Anterior cingulate cortex (tissue), 58 donors: ENCODE measurements at regions not wholly inside any gene's neighbourhood (a gene's known extent, or its start where the extent isn't known, plus 50 kb on each side); places are given as distances from the start of the nearest gene placed in this dataset.
"Not testable (repeated sequence)": the region's sequence is repeated elsewhere in the genome, so short reads cannot be mapped to it uniquely, and the experiment has no call there.

Source experiments
- DNase-seq, 58 donors: peaks; one replicate each; lab custom pipeline; 2025; lab: John Stamatoyannopoulos, UW

DNA sequence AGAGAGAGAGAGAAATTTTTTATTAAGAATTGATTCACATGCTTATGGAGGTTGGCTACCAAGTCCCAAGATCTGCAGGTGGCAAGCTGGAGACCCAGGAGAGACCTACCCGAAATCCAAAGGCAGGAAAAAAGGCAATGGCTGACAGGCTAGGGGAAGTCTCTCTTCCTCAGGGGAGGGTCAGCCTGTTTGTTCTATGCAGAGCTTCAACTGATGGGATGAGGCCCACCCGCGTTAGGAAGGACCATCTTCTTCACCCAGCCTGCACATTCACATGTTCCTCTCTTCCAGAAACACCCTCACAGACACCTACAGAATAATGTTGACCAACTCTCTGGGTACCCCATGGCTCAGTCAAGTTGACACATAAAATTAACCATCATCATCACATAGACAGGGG lies 65.3 kb upstream of the SERP2 start:
- no peak for DNase-seq

DNA sequence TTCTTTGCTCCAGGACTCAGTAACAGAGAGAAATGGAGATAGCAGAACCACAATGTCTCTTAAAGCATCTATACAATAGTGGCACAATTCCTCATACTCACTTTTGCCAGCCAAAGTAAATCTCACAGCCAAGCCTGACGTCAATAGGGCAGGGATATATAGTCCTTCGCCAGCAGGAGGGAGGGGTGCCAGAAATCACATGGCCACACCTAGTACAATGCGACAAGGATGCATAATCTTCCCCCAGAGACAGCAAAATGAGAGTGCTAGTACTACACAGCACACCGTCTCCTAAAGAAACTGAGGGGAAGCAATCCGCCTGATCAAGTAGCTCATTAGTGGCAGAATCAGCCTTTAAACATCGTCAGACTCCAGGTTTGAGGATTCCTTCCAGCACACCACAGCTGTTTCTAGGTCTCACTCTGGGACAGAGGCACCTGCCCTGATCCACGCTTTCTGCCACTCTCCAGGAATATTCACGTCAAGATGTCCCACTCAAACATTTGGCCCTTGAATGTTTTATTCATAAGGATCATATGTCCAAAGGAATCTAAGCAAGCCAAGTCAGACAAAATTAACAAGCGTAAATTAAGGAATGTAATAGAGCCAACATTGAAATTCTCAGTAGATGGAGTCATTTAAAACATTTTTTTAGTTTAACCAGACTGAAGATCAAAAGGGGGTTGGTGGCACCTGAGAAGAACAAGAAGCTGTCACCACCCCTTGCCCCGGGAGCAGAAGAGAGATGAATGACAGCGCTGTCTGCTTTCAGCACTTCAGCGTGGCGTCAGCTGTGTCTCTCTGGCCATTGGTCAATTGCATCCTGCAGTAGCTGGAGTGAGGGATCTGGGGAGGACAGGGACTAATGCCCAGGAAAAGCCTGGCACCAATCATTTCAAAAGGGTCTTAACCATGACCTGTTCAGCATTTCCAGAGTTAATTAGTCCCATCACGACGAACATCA lies 63.5 kb upstream of the SERP2 start:
- peak in 7 of 58 donors; percentile 8 to 44 (median 16) for DNase-seq

DNA sequence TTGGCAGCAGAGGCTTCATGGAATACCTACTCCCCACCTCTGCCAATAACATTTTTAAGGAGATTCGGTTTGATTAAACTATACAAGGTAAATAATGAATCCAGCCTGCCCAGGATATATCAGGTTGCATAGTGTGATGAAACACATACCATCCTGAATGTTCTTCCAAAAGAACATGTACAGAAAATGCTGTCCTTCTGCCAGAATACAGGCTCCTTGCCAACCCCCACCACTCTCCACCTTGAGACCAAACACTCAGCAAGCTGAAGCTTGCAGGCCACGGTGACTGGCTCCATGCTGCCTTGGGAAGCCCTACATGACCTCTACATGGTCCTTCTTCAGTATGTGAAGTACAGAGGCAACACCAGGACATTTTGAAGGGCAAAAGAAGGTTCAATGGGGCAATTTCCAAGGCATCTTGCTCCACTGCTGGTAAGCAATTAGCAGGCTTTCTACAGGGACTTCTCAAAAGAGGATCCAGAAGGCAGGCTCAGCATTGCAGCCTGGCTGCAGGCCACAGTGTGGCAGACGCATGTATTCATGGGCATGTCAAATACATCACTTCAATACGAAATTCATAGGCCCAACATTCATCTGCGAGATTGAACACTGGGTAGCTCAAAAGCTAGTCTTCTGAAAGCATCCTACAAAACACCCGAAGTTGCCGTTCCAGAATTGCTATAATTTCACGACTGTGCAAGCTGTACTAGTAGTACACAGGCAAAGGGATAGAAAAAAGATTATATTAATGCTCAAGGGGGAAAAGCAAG lies 62.4 kb upstream of the SERP2 start:
- DNase-seq, result peak in 2 of 58 donors; percentile 47 to 55

DNA sequence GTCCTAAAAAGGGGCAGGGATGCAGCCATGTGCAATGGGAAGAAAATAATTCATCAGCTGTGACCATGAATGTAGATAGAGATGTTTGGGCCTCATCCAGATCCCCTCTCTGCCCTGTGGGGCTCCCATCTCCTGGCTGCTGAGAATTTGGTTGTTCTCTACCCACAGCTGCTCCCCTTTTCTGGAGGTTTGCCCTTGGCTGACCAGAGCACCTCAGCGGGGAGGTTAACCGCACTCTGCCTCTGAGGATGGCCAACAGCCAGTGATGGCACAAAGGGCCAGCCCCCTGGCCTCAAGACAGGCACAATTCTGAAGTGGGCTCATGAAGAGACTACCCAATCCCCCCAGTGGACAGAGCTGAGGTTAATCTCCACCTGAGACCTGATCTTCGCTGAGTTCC lies 61.5 kb upstream of the SERP2 start:
- no peak for DNase-seq

DNA sequence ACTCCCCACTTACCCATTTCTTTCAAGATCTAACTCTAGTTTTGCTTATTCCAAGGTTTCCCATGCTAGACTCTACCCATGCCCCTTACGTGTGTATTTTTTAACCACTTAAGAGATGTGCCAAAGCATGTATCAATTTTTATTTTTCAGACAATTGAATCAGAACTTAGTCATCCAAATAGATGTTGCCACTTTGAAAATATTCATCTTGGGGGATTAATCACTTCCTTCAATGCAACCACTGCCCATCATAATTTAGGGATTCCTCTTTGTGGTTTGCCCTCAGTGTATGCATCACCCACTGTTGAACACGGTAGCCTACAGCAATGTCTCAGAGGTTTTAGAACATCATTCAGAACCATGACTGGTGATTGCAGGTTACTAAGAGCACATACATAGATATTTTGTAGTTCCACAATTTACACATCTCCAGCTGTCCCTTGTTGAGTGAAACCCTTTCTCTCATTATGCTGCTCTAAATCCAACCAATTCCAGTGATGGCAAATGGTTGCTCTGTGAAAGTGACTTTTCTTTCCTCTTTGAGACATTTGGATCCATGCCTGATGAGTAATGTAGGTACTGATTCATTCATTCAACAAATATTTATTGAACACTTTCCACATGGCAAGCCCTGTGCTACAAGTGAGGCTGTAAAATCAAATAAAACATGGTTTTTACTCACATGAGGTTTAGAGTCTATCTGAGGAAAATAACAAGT lies 60.6 kb upstream of the SERP2 start:
- no peak for DNase-seq

DNA sequence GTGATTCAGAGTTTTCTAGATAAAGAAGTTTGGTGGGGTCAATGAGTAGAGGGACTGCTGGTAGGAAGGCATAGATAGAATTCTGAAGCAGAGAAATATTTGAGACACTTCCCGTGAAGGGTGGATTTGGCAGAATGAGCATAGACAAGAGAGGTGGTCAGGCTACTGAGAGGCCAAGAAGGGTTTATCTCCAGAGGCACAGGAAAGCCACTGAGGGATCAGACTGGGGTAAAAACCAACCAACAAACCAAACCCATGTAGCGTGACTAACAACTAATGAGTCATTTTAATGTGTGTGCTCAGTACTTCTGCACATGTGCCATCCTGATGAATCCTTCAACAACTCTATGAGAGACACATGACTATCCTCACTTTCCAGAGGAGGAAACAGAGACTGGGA lies 60.0 kb upstream of the SERP2 start:
- no peak for DNase-seq

DNA sequence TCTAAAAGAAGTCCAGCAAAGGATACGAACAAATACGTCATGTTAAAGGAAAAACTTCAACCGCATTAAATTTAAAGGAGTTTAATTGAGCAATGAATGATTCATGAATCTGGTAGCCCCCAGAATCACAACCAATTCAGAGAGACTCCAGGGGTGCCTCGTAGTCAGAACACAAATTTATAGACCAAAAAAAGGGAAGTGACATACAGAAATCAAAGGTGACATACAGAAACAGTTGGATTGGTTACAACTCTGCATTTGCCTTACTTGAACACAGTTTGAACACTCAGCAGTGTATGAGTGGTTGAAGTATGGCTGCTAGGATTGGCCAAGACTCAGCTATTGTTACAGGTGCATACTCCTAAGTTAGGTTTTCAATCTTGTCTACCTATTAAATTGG lies 59.5 kb upstream of the SERP2 start:
- DNase-seq, result not testable (repeated sequence)

DNA sequence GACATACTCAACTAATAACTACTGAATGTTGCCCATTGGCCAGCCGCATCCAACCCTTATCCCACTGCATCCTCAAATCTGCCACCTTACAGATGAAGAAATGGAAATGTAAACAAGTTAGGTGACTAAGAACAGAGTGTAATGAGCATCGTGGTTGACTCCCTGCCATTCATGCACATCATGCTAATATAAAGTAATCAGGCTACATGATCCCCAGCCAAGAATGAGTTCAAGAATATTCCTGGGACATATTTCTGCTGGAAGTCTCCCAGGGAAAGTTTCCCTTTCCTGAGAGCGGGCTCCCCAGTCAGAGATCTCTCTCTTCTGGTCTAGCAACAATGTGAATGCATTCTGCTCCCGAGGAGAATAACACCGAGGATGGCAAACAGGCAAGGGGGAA lies 55.9 kb upstream of the SERP2 start:
- no peak for DNase-seq

DNA sequence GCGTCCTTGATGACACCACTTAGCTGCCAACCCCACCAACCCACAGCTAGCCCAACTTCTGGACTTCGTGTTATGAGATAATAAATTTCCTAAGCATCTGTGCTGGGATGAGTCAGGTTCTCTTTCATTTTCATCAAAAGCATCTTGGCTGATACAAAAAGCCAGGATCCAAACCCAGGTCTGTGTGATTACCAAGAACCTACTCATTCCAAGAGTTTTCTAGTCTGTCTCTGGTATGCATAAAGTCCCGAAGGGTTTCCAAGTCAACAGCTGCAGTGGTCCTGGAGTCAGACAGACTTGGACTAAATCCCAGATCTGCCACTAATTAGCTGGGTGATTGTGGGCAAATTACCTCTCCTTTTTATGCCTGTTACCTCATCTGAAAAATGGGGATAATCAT lies 55.5 kb upstream of the SERP2 start:
- DNase-seq, result peak in 2 of 58 donors; percentile 7 to 23

DNA sequence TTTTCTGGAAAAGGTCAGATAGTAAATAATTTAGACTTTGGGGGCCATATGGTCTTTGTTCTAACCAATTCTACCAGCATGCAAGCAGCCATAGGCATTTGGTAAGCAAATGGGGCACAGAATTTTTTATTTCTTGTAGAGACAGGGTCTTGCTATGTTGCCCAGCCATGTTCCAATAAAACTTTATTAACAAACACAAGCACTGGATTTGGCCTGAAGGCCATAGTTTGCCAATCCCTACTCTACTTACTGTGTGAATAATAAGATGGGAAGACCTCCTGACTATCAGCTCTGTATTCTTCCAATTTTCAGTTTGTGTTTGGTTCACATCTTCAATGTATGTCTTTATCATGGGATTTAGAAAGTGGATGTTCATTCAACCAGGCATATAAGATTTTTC lies 53.0 kb upstream of the SERP2 start:
- DNase-seq, result no peak

DNA sequence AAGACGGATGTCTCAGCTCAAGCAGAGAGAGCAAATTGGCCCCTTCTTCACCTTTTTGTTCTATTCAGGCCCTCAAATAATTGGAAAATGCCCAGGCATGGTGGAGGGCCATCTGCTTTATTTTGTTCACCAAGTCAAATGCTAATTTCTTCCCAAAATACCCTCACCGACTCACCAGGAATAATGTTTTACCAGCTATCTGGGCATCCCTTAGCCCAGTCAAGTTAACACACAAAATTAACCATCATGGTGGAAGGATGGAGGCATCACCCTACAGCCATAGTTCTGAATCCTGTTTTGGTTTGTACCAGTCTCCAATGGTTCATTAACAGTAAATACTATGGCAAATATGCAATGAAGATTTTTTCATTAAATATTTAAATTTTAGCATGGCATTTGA lies 51.7 kb upstream of the SERP2 start:
- no peak for DNase-seq

DNA sequence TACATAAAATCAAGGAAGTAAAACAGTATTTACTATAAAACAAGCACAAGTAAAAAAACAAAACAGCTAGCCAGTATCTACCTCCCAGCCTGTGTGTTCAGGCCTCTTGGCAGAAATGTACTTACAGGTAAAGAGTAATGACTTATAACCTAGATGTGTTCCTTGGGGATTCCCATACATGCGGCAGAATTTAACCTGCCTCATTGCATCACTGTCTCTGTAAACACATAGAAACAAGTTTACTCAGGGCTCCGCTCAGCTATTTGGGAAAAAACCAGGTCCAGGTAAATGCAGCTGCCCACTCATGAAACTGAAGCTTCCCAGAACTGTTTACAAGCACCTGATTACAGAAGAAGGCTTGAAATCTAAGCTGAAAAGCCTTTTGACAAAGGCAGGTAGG lies 50.7 kb upstream of the SERP2 start:
- DNase-seq, result no peak

DNA sequence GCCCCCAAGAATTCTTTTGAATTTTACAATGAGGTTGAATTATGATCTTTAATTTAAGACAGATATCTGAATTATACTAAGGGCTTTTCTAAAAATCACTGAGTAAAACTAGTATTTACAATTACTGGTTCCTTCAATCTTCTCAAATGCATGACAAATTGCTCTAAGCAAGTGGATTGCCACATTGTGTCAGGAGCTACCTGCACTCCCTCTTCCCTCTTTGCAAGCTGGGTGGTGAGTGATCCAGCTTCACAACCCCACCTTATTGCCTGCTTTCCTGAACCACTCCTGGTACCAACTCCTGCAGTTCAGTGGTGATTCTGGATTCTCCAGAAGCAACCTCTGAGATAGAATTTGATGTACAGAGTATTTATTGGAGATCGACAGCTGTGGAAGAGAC lies 49.9 kb upstream of the SERP2 start:
- no peak for DNase-seq
